B cell (primary cell): ENCODE measurements at regions not wholly inside any gene's neighbourhood (a gene's known extent, or its start where the extent isn't known, plus 50 kb on each side); places are given as distances from the start of the nearest gene placed in this dataset.

Source experiments
- ATAC-seq: fragments of 200-7000 bp; cut with Tn5 transposase; one replicate; pipeline ENCODE4 v1.10.0; 2021; ENCODE audit warnings: low read depth, mild to moderate bottlenecking, moderate number of reproducible peaks, moderate library complexity
- CTCF ChIA-PET: fragments of 350-600 bp; sonication (Branson Sonifier 250); formaldehyde crosslinking; loops from one replicate; lab custom pipeline; 2021; ENCODE audit warnings: antibody characterized with exemption, inconsistent platforms; lab: Charles Lee
- POLR2A ChIA-PET: fragments of 350-600 bp; sonication (Branson Sonifier 250); formaldehyde crosslinking; loops from one replicate; lab custom pipeline; 2021; ENCODE audit warnings: antibody characterized with exemption; lab: Charles Lee
- DNase-seq: peaks from one replicate; pipeline ENCODE4 v3.0.0; 2013
- H2AFZ ChIP-seq: 2 replicates; pipeline ENCODE4 v1.6.1; 2012; ENCODE audit warnings: mild to moderate bottlenecking, low read depth, low read length; ENCODE audit not compliant: insufficient read depth, poor library complexity, severe bottlenecking
- H3K27ac ChIP-seq, 2 donors: 1 replicate in 1 of 2; 2 replicates in 1 of 2; pipeline ENCODE4 v1.5.1; 2012 to 2013; ENCODE audit warnings: low read length in 2 of 2, mild to moderate bottlenecking in 2 of 2, moderate library complexity in 1 of 2
- H3K27me3 ChIP-seq, 4 experiments: fragments of 200-600 bp in 1 of 4; sonication (generic) in 1 of 4; replicated peaks in 1 of 4; 1 replicate in 2 of 4; 2 replicates in 2 of 4; pipeline versions ENCODE4 v1.6.1 to v1.7.0; 2013 to 2016; ENCODE audit warnings: low read length in 3 of 4, mild to moderate bottlenecking in 2 of 4, mixed read lengths in 1 of 4, moderate library complexity in 1 of 4; ENCODE audit not compliant: insufficient read depth in 4 of 4, control insufficient read depth in 3 of 4; ENCODE audit errors: control extremely low read depth in 1 of 4
- H3K36me3 ChIP-seq, 2 experiments: replicated peaks in 1 of 2; 1 replicate in 1 of 2; 2 replicates in 1 of 2; pipeline versions ENCODE4 v1.6.1 to v1.7.1; 2013; ENCODE audit warnings: low read length in 1 of 2; ENCODE audit not compliant: insufficient read depth in 2 of 2, control insufficient read depth in 1 of 2; ENCODE audit errors: control extremely low read depth in 1 of 2, extremely low read depth in 1 of 2
- H3K4me1 ChIP-seq, 2 donors: fragments of 200-600 bp in 1 of 2; sonication (generic) in 1 of 2; 1 replicate in 1 of 2; 2 replicates in 1 of 2; pipeline versions ENCODE4 v1.5.1 to v1.6.1; 2013 to 2017; ENCODE audit warnings: low read length in 2 of 2; ENCODE audit not compliant: control insufficient read depth in 2 of 2, insufficient read depth in 2 of 2
- H3K4me2 ChIP-seq: replicated peaks from 2 replicates; pipeline ENCODE3; 2012; ENCODE audit warnings: mild to moderate bottlenecking, low read depth, low read length; ENCODE audit not compliant: poor library complexity, severe bottlenecking
- H3K4me3 ChIP-seq, 5 experiments: fragments of 200-600 bp in 1 of 5; sonication (generic) in 1 of 5; 1 replicate in 3 of 5; 2 replicates in 2 of 5; pipeline versions ENCODE4 v1.5.1 to v1.7.0; 2011 to 2016; ENCODE audit warnings: low read length in 4 of 5, mild to moderate bottlenecking in 4 of 5, low read depth in 2 of 5, control low read depth in 1 of 5, moderate library complexity in 1 of 5; ENCODE audit not compliant: insufficient read depth in 1 of 5; ENCODE audit errors: control extremely low read depth in 1 of 5, extremely low read depth in 1 of 5
- H3K79me2 ChIP-seq: fragments of 200-600 bp; sonication (generic); one replicate; pipeline ENCODE4 v1.6.0; 2016; ENCODE audit warnings: low read length; ENCODE audit not compliant: control insufficient read depth, insufficient read depth
- H3K9ac ChIP-seq: fragments of 200-600 bp; sonication (generic); 2 replicates; pipeline ENCODE4 v1.6.1; 2017; ENCODE audit warnings: mild to moderate bottlenecking, low read length, moderate library complexity
- H3K9me3 ChIP-seq, 3 donors: one replicate each; pipeline versions ENCODE4 v1.6.1 to v1.7.1; 2013; ENCODE audit warnings: low read length in 2 of 3; ENCODE audit not compliant: control insufficient read depth in 2 of 3, insufficient read depth in 1 of 3; ENCODE audit errors: control extremely low read depth in 1 of 3
- H4K20me1 ChIP-seq: 2 replicates; pipeline ENCODE4 v1.6.0; 2012; ENCODE audit warnings: mild to moderate bottlenecking, low read length; ENCODE audit not compliant: insufficient read depth, control insufficient read depth, poor library complexity, severe bottlenecking
- H3K27ac Mint-ChIP-seq: one replicate; pipeline ENCODE4 v1.8.0; 2021; ENCODE audit warnings: mixed read lengths
- H3K27me3 Mint-ChIP-seq: one replicate; pipeline ENCODE4 v1.8.0; 2021; ENCODE audit warnings: mixed read lengths
- H3K4me1 Mint-ChIP-seq: one replicate; pipeline ENCODE4 v1.8.0; 2021; ENCODE audit warnings: mixed read lengths
- H3K4me3 Mint-ChIP-seq: one replicate; pipeline ENCODE4 v1.8.0; 2021; ENCODE audit warnings: mixed read lengths
- H3K9me3 Mint-ChIP-seq: one replicate; pipeline ENCODE4 v1.8.0; 2022; ENCODE audit warnings: mixed read lengths; ENCODE audit not compliant: insufficient read depth
- CTCF ChIP-seq: fragments of 200-600 bp; IDR thresholded peaks from one replicate; pipeline ENCODE4 v1.8.0; 2022; ENCODE audit warnings: antibody characterized with exemption, mild to moderate bottlenecking
- EZH2 ChIP-seq: IDR thresholded peaks from 2 replicates; pipeline ENCODE4 v1.6.1; 2012; ENCODE audit warnings: borderline replicate concordance, low read depth, mild to moderate bottlenecking, moderate library complexity, low read length; ENCODE audit not compliant: insufficient read depth, poor library complexity, severe bottlenecking
- WGBS: methylation state at CpG from one replicate; pipeline ENCODE4 v1.1.5; 2013; ENCODE audit warnings: missing lambda C conversion rate; ENCODE audit not compliant: insufficient coverage; 5-methylcytosine and 5-hydroxymethylcytosine counted together
- intact Hi-C: fragments of 100-400 bp; cut with micrococcal nuclease; formaldehyde crosslinking; loops from one replicate; pipeline ENCODE4 v1.10.0; 2022

- DNase-seq (no peak), ATAC-seq (no peak)
- 50% methylated on average over 2 of the region's 5 CpGs for WGBS
- ChIA-PET POLR2A (no interaction called here), CTCF (no interaction called here)
- H3K27me3 ChIP-seq: no peaks in the 10 kb centered on the region
- H3K9me3 Mint-ChIP-seq: no peaks in the 10 kb centered on the region
- TF ChIP-seq EZH2: no peak
- no peak for TF ChIP-seq CTCF
- H3K4me1 ChIP-seq: no peaks in the 10 kb centered on the region
- no peaks in the 10 kb centered on the region for H3K4me1 Mint-ChIP-seq
- no peaks in the 10 kb centered on the region for H3K9me3 ChIP-seq
- no peak overlapping the region for H3K4me2 ChIP-seq
- no peak overlapping the region for H3K4me3 ChIP-seq
- H3K27me3 Mint-ChIP-seq: no peaks in the 10 kb centered on the region
- H3K27ac Mint-ChIP-seq: no peak overlapping the region
- intact Hi-C loops: no loop called here
- H4K20me1 ChIP-seq: no peaks in the 10 kb centered on the region
- H3K4me3 Mint-ChIP-seq: no peak overlapping the region
- no peak overlapping the region for H3K27ac ChIP-seq
- no peak overlapping the region for H3K9ac ChIP-seq
- no peak overlapping the region for H2AFZ ChIP-seq
- H3K36me3 ChIP-seq: no peaks in the 10 kb centered on the region
- H3K79me2 ChIP-seq: no peaks in the 10 kb centered on the region
Observed at GRCh38 chr14:30158299-30158698, 230.7 kb upstream of the PRKD1 start.

GRCh38 chr14:30159374-30159773 is 231.7 kb upstream of the PRKD1 start:
- ATAC-seq (no peak), DNase-seq (no peak)
- no peak overlapping the region for H2AFZ ChIP-seq
- H3K9ac ChIP-seq: no peak overlapping the region
- Mint-ChIP-seq H3K27ac (no peak overlapping the region), H3K4me1 (no peaks in the 10 kb centered on the region), H3K27me3 (no peaks in the 10 kb centered on the region), H3K9me3 (no peaks in the 10 kb centered on the region), H3K4me3 (no peak overlapping the region)
- H3K4me1 ChIP-seq: no peaks in the 10 kb centered on the region
- intact Hi-C loops: no loop called here
- H3K36me3 ChIP-seq: no peaks in the 10 kb centered on the region
- ChIA-PET CTCF (no interaction called here), POLR2A (no interaction called here)
- H3K27ac ChIP-seq: no peak overlapping the region
- no peak overlapping the region for H3K4me2 ChIP-seq
- H3K79me2 ChIP-seq: no peaks in the 10 kb centered on the region
- no peaks in the 10 kb centered on the region for H3K9me3 ChIP-seq
- 60% methylated on average over 1 of the region's 2 CpGs for WGBS
- H4K20me1 ChIP-seq: no peaks in the 10 kb centered on the region
- no peaks in the 10 kb centered on the region for H3K27me3 ChIP-seq
- no peak overlapping the region for H3K4me3 ChIP-seq
- TF ChIP-seq CTCF (no peak), EZH2 (no peak)
